Liver (tissue), 8 donors: ENCODE measurements at regions not wholly inside any gene's neighbourhood (a gene's known extent, or its start where the extent isn't known, plus 50 kb on each side); places are given as distances from the start of the nearest gene placed in this dataset.

Experiments used
- DNase-seq: peaks from one replicate; pipeline ENCODE4 v3.0.0-alpha.2; 2017; ENCODE audit warnings: low spot score
- H3K27ac ChIP-seq, 2 donors: one replicate each; pipeline ENCODE4 v1.7.0; 2013; ENCODE audit warnings: inconsistent platforms in 2 of 2, low read length in 2 of 2, control low read depth in 1 of 2, low read depth in 1 of 2, mild to moderate bottlenecking in 1 of 2
- H3K27me3 ChIP-seq, 4 donors: one replicate each; pipeline versions ENCODE4 v1.6.1 to v1.7.0; 2013; ENCODE audit warnings: low read length in 3 of 4, inconsistent platforms in 1 of 4, mild to moderate bottlenecking in 1 of 4, moderate library complexity in 1 of 4; ENCODE audit not compliant: control insufficient read depth in 4 of 4, insufficient read depth in 4 of 4
- H3K36me3 ChIP-seq, 4 donors: one replicate each; pipeline versions ENCODE4 v1.6.1 to v1.7.0; 2013; ENCODE audit warnings: low read length in 3 of 4, mild to moderate bottlenecking in 3 of 4, low read depth in 1 of 4, moderate library complexity in 1 of 4; ENCODE audit not compliant: control insufficient read depth in 4 of 4, insufficient read depth in 3 of 4
- H3K4me1 ChIP-seq, 4 donors: one replicate each; pipeline versions ENCODE4 v1.6.1 to v1.7.0; 2013; ENCODE audit warnings: low read length in 3 of 4, mild to moderate bottlenecking in 3 of 4, moderate library complexity in 1 of 4; ENCODE audit not compliant: control insufficient read depth in 4 of 4, insufficient read depth in 4 of 4
- H3K4me3 ChIP-seq, 3 donors: one replicate each; pipeline versions ENCODE4 v1.6.1 to v1.7.0; 2013; ENCODE audit warnings: low read length in 3 of 3, control low read depth in 1 of 3, low read depth in 1 of 3, mild to moderate bottlenecking in 1 of 3
- H3K9ac ChIP-seq, 2 donors: one replicate each; pipeline ENCODE4 v1.7.0; 2013; ENCODE audit warnings: low read length in 2 of 2, mild to moderate bottlenecking in 2 of 2, moderate library complexity in 2 of 2, control low read depth in 1 of 2, low read depth in 1 of 2
- H3K9me3 ChIP-seq, 4 donors: one replicate each; pipeline versions ENCODE4 v1.6.1 to v1.7.0; 2013; ENCODE audit warnings: low read length in 3 of 4; ENCODE audit not compliant: control insufficient read depth in 4 of 4
- ATF3 ChIP-seq: IDR thresholded peaks from 2 replicates; pipeline ENCODE4 v1.6.1; 2016; ENCODE audit warnings: antibody characterized with exemption
- EGR1 ChIP-seq, 2 donors: IDR thresholded peaks; 2 replicates each; pipeline ENCODE4 v1.6.1; 2016 to 2018; ENCODE audit warnings: antibody characterized with exemption in 2 of 2, low read depth in 2 of 2
- FOXA1 ChIP-seq: IDR thresholded peaks from 2 replicates; pipeline ENCODE4 v1.6.1; 2016; ENCODE audit warnings: antibody characterized with exemption
- FOXA2 ChIP-seq: IDR thresholded peaks from 2 replicates; pipeline ENCODE4 v1.6.1; 2016; ENCODE audit warnings: antibody characterized with exemption
- GABPA ChIP-seq, 2 donors: IDR thresholded peaks in 1 of 2; conservative IDR thresholded peaks in 1 of 2; 2 replicates each; pipeline ENCODE4 v1.6.1; 2016; ENCODE audit warnings: antibody characterized with exemption in 2 of 2, mild to moderate bottlenecking in 1 of 2, moderate library complexity in 1 of 2
- HNF4A ChIP-seq, 2 donors: conservative IDR thresholded peaks; 2 replicates each; pipeline ENCODE4 v1.6.1; 2016; ENCODE audit warnings: antibody characterized with exemption in 2 of 2, mild to moderate bottlenecking in 2 of 2
- HNF4G ChIP-seq: IDR thresholded peaks from 2 replicates; pipeline ENCODE4 v1.6.1; 2016; ENCODE audit warnings: antibody characterized with exemption
- JUND ChIP-seq, 2 donors: IDR thresholded peaks; 2 replicates each; pipeline ENCODE4 v1.6.1; 2016; ENCODE audit warnings: antibody characterized with exemption in 2 of 2
- MAX ChIP-seq: IDR thresholded peaks from 2 replicates; pipeline ENCODE4 v1.6.1; 2016; ENCODE audit warnings: antibody characterized with exemption
- NR2F2 ChIP-seq: IDR thresholded peaks from 2 replicates; pipeline ENCODE4 v1.6.1; 2016; ENCODE audit warnings: antibody characterized with exemption
- RAD21 ChIP-seq, 2 donors: IDR thresholded peaks; 2 replicates each; pipeline ENCODE4 v1.6.1; 2016; ENCODE audit warnings: antibody characterized with exemption in 2 of 2, mild to moderate bottlenecking in 2 of 2
- REST ChIP-seq: IDR thresholded peaks from 2 replicates; pipeline ENCODE4 v1.6.1; 2016; ENCODE audit warnings: antibody characterized with exemption, mild to moderate bottlenecking
- RXRA ChIP-seq, 2 donors: IDR thresholded peaks; 2 replicates each; pipeline ENCODE4 v1.6.1; 2017 to 2018; ENCODE audit warnings: antibody characterized with exemption in 2 of 2, mild to moderate bottlenecking in 1 of 2
- SP1 ChIP-seq: IDR thresholded peaks from 2 replicates; pipeline ENCODE4 v1.6.1; 2018; ENCODE audit warnings: antibody characterized with exemption, mild to moderate bottlenecking
- TAF1 ChIP-seq: conservative IDR thresholded peaks from 2 replicates; pipeline ENCODE4 v1.6.1; 2016; ENCODE audit warnings: antibody characterized with exemption, mild to moderate bottlenecking
- YY1 ChIP-seq: IDR thresholded peaks from 2 replicates; pipeline ENCODE4 v1.6.1; 2016; ENCODE audit warnings: antibody characterized with exemption, mild to moderate bottlenecking
- WGBS: extraction: QIAGEN DNeasy Blood & Tissue Kit; methylation state at CpG from one replicate; pipeline ENCODE4 v1.1.7; 2013; 5-methylcytosine and 5-hydroxymethylcytosine counted together
- TF ChIP-seq, protein P1 (sequence below): fragments of 150-350 bp; IDR thresholded peaks from 2 replicates; pipeline ENCODE4 v1.5.1; 2017; ENCODE audit warnings: improper control_type of control experiment, low read depth, low read length; ENCODE audit not compliant: missing input control
- TF ChIP-seq, protein P2 (sequence below): IDR thresholded peaks from 2 replicates; pipeline ENCODE4 v1.6.1; 2016; ENCODE audit warnings: antibody characterized with exemption
- donor health status: healthy.
- donor health status: healthy.
- donor health status: healthy.
- donor health status: healthy.
- donor health status: healthy.

DNA sequence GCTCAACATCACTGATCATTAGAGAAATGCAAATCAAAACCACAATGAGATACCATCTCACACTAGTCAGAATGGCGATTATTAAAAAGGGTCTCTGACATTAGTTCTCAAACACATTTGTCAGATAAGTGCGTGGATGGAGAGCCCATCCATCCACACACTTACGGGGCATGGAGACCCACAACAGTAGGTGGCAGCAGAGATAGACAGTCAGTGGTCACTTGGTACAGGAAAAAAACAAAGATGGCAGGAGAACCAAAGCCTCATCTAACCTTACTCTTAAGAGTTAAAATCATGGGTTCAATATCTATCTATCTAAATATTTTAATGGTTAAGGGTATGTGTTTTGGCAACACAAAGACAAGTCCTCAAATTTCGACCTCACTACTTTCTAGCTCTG is 1378.7 kb upstream of the C9orf72 start:
- Histone ChIP-seq H3K4me1 (no peaks in the 10 kb centered on the region), H3K9me3 (peaks cover 0 to 3% (median 0%) of the 10 kb centered on the region in 4 donors), H3K36me3 (no peaks in the 10 kb centered on the region), H3K27me3 (no peaks in the 10 kb centered on the region), H3K9ac (no peak overlapping the region), H3K27ac (no peak overlapping the region), H3K4me3 (no peak overlapping the region)
- no peak for DNase-seq
- 61% methylated on average over 4 of the region's 4 CpGs for WGBS
- no peak for TF ChIP-seq FOXA1
- no peak for TF ChIP-seq NR2F2
- TF ChIP-seq RAD21 (IDR thresholded peaks at IDR 0.05): no peak
- no peak for TF ChIP-seq HNF4G
- no peak for TF ChIP-seq MAX
- TF ChIP-seq, protein P1, sequence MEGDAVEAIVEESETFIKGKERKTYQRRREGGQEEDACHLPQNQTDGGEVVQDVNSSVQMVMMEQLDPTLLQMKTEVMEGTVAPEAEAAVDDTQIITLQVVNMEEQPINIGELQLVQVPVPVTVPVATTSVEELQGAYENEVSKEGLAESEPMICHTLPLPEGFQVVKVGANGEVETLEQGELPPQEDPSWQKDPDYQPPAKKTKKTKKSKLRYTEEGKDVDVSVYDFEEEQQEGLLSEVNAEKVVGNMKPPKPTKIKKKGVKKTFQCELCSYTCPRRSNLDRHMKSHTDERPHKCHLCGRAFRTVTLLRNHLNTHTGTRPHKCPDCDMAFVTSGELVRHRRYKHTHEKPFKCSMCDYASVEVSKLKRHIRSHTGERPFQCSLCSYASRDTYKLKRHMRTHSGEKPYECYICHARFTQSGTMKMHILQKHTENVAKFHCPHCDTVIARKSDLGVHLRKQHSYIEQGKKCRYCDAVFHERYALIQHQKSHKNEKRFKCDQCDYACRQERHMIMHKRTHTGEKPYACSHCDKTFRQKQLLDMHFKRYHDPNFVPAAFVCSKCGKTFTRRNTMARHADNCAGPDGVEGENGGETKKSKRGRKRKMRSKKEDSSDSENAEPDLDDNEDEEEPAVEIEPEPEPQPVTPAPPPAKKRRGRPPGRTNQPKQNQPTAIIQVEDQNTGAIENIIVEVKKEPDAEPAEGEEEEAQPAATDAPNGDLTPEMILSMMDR: no peak
- TF ChIP-seq TAF1: no peak
- TF ChIP-seq EGR1 (IDR thresholded peaks at IDR 0.05; ENCODE audit: low read depth in 2 of 2): no peak
- TF ChIP-seq, protein P2, sequence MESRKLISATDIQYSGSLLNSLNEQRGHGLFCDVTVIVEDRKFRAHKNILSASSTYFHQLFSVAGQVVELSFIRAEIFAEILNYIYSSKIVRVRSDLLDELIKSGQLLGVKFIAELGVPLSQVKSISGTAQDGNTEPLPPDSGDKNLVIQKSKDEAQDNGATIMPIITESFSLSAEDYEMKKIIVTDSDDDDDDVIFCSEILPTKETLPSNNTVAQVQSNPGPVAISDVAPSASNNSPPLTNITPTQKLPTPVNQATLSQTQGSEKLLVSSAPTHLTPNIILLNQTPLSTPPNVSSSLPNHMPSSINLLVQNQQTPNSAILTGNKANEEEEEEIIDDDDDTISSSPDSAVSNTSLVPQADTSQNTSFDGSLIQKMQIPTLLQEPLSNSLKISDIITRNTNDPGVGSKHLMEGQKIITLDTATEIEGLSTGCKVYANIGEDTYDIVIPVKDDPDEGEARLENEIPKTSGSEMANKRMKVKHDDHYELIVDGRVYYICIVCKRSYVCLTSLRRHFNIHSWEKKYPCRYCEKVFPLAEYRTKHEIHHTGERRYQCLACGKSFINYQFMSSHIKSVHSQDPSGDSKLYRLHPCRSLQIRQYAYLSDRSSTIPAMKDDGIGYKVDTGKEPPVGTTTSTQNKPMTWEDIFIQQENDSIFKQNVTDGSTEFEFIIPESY: no peak
- TF ChIP-seq YY1: no peak
- no peak for TF ChIP-seq GABPA (IDR thresholded peaks at IDR 0.05 in 1 of 2, conservative IDR thresholded peaks at IDR 0.05 in 1 of 2)
- no peak for TF ChIP-seq ATF3
- no peak for TF ChIP-seq JUND (IDR thresholded peaks at IDR 0.05)
- no peak for TF ChIP-seq REST
- no peak for TF ChIP-seq FOXA2
- no peak for TF ChIP-seq SP1
- TF ChIP-seq HNF4A (conservative IDR thresholded peaks at IDR 0.05): no peak
- TF ChIP-seq RXRA (IDR thresholded peaks at IDR 0.05): no peak
